NCI-H2081 (cell line): ENCODE measurements at regions not wholly inside any gene's neighbourhood (a gene's known extent, or its start where the extent isn't known, plus 50 kb on each side); places are given as distances from the start of the nearest gene placed in this dataset.

ENCODE experiments used
- DNase-seq, 2 experiments: peaks; one replicate each; lab custom pipeline; 2025; lab: John Stamatoyannopoulos, UW

- DNase-seq: peak; percentile 64 to 93
Measured at GRCh38 chr14:84643446-84643845, 886.5 kb upstream of the FLRT2 start.

- no peak for DNase-seq
Measured at GRCh38 chr14:84646786-84647500, 883.0 kb upstream of the FLRT2 start.

GRCh38 chr14:84655014-84655413 is 874.9 kb upstream of the FLRT2 start:
- no peak for DNase-seq

DNA sequence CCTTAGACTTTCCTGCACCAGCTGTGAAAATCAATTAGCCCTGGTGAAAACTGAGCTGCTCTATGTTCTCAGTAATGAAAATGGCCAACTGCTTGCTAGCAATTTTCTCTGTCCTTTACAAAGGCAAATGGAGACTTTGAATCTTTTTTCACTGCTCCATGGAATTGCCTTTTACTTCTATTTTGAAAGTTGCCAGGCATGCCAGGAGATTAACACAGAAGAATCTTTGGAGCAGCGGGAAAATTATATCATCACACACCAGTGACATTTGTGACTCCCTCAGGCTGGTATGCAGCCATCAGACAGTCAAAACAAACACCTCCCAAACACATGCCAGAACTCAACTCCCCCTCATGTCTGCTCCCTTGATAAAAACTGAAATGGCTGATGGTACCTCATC is 872.0 kb upstream of the FLRT2 start:
- DNase-seq: no peak

GRCh38 chr14:84670796-84671195 is 859.1 kb upstream of the FLRT2 start:
- DNase-seq: no peak

DNA sequence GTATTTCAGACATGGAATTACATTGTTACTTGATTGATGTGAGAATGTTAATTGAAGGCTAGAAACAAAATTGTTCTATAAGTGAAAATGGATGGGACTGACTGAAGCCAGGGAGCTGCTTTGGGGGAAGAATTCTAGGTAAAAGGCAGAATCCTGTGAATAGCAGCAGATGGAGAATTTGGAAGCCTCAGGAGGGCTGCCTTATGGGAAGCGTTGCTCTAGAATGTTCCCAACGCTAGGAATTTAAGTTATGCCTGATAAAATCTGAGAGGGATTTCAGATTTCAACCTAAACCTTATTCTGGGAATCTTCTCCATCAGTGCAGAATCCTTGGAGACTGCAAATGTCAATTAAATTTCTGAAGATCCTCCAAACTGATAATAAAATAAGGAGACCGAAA is 858.2 kb upstream of the FLRT2 start:
- no peak for DNase-seq

DNA sequence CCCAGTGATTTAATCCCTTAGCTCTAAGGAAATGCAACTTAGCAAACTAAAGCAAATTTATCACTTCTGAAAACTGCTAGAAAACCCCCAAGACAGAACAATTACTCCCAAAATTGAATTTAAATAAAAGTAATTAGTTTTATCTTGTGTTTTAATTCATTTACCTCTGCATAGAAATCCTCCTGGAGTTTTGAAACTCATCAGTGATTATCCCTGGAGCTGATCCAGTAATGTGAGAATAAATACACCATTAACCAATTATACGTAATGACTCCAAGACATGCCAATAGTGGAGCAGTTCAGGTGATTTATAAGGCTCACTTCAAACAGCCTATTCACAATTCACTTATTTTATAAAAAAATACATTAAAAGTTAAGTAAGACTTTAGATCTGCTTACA is 855.3 kb upstream of the FLRT2 start:
- no peak for DNase-seq

GRCh38 chr14:84686550-84686949 is 843.4 kb upstream of the FLRT2 start:
- no peak for DNase-seq

- DNase-seq: no peak
Measured at GRCh38 chr14:84688297-84689025, 841.5 kb upstream of the FLRT2 start.

DNA sequence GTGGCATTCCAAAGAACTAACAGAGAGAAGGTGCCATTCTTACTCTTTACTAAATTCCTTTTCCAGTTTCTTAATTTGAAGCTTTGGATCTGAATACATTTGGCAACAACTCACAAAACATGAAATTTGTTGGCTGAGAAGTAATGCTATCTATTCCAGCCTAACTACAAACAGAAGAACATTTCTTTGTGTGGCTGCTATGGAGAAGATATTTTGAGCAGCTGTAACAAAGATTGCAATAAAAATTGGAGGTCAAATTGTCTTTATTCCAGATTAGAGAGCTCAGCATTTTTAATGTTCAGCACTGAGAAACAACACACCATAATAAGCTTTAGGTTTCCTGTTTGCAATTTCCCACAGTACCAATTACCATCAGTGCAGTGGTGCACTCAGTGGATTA is 835.8 kb upstream of the FLRT2 start:
- DNase-seq: no peak

DNA sequence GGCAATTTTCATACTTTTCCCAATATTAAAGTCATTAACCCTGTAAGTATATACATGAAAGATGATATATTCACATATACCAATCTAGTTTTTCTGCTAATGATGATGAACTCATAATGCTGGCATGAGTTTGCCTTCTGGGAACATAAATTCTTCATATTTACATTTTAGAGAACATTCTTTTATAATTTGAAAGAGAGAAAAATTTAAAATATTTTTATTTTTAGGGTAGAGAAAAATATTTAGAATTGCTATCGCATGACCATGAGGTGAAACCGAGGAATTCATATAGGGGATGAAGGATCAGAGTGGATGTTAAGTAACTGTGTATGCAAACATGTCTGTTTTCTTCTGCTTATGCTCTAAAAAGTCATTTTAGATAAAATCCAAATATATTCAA is 825.3 kb upstream of the FLRT2 start:
- no peak for DNase-seq

- DNase-seq: no peak
Measured at GRCh38 chr14:84707830-84708229, 822.1 kb upstream of the FLRT2 start.

GRCh38 chr14:84708865-84709264 is 821.1 kb upstream of the FLRT2 start:
- DNase-seq: no peak

DNA sequence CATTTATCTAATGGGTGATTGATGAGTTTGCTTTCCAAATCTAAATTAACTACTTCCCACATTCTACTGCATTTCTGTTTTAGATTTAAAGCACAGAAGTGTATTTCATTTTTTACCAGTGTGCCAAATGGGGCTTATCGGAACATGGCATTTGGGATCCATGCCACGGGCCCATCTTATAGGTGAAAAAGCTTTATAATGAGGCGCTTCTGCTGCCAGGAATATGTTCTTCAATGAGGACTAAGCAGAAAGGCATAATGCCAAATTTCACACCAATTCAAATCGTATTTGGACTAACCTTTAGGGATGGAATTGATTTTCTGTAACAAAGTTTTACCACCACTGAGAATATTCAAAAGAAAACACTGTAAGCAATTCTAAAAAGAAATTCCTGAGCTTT is 803.5 kb upstream of the FLRT2 start:
- DNase-seq: no peak

DNA sequence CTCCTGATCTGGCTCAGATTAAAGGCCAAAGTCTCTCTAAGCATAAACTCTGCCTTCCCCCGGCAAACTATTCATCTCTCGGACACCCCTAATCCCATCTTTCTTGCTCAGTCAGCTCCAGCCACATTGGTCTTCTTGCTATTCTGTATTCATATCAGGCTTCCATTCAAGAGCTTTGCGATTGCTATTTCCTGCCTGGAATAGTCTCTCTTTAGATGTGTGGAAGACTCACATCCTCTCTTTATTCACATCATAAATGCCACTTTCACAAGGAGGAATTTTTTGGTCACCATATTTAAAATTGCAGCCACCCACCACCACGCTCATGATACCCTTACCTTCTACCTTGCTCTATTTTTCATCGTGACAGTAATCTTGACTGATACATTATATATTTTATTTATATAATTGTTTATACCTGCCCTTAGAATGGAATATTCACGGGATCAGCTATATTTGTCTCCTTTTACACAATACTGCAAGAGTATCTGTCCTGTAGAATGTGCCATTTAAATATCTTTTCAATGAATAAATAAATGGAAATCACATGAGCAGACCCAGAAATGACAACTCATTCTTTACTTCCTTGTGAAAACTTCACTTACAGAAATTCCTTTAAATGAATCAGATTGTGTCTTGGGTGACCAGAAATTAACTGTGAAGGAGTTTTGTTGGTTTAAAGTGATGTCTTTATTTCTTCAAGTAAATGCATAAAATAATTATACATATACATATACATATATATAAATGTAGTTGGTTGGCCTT is 780.6 kb upstream of the FLRT2 start:
- DNase-seq: no peak

DNA sequence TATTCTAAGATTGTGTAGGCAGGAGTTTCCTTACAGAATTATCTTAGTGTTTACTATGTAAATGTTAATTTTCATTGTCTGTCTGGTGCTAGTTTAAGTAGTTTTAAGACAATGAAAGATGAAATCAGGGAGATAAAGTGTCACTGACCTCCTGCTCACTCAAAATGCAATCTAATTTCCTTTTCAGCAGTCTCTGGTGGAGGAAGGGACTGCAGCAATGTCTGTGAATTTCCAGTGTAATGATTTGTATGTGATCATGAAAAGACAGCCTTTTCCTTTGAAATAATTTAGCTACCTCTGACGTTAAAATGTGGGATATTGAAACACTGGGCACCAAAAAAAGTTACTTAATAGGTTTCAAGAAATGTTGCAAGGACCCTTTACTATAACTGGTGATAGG is 779.7 kb upstream of the FLRT2 start:
- no peak for DNase-seq

GRCh38 chr14:84750763-84751554 is 779.0 kb upstream of the FLRT2 start:
- DNase-seq: no peak

- no peak for DNase-seq
Measured at GRCh38 chr14:84751745-84752144, 778.2 kb upstream of the FLRT2 start.

DNA sequence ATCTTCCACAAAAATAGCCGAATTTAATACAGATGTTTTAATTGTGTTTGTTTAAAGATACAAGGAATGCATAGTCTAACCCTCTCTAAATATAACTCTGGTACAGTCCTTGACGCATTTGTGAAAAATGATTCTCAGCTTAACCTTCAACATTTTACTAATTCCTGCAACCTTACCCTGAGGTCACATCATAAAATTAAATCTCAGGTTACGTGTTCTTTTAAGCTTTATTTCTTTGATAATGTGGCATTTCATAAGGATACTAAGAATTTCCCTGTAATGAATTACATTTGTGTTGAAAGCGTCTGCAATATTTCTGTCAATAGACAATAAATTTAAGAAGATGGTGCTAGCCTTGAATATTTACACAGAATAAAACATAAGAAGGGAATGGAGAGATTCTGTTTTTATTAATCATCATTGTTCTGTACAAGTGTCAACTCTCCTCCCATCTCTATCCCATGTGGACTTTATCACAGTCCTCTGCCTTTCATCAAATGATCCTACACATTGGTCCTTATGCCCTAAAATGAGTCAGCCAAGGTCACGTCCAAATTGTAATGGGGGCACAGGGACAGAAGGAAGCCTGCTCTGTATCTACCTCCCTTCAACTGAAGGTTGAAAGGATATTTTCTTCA is 769.3 kb upstream of the FLRT2 start:
- DNase-seq: no peak

- no peak for DNase-seq
Measured at GRCh38 chr14:84767434-84767833, 762.5 kb upstream of the FLRT2 start.

GRCh38 chr14:84770030-84770429 is 759.9 kb upstream of the FLRT2 start:
- peak in 1 of 2 experiments; percentile 3 for DNase-seq

DNA sequence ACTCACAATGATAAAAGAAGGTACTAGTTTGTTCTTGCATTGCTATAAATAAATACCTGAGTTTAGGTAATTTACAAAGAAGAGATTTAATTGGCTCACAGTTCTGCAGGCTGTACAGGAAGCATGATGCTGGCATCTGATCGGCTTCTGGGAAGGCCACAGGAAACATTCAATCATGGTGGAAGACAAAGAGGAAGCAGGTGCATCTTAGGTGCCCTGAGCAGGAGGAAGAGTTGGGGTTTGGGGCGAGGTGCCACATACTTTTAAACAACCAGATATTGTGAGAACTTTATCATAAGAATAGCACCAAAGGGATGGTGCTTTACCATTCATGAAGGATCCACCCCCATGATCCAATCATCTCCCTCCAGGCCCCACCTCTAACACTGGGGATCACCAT is 752.6 kb upstream of the FLRT2 start:
- no peak for DNase-seq
